RWPE1 (cell line): ENCODE measurements at regions not wholly inside any gene's neighbourhood (a gene's known extent, or its start where the extent isn't known, plus 50 kb on each side); places are given as distances from the start of the nearest gene placed in this dataset.

Experiments
- CTCF ChIA-PET: fragments of 350-600 bp; sonication (Branson Sonifier 250); formaldehyde crosslinking; extraction: SDS; loops from one replicate; lab custom pipeline; 2021; lab: Yijun Ruan, JAX
- POLR2A ChIA-PET: fragments of 400-600 bp; formaldehyde crosslinking; extraction: SDS; loops from one replicate; lab custom pipeline; 2020; ENCODE audit warnings: antibody characterized with exemption; ENCODE audit not compliant: low non-redundant PET; lab: Yijun Ruan, JAX
- DNase-seq: peaks from one replicate; pipeline ENCODE4 v3.0.0; 2012; ENCODE audit warnings: low spot score
- H3K27ac ChIP-seq: fragments of 450-650 bp; 2 replicates; pipeline ENCODE4 v1.5.1; 2017
- TF ChIP-seq, protein P1 (sequence below): fragments of 450-650 bp; conservative IDR thresholded peaks from 2 replicates; pipeline ENCODE4 v1.5.1; 2017; ENCODE audit warnings: low read depth, mild to moderate bottlenecking

DNA sequence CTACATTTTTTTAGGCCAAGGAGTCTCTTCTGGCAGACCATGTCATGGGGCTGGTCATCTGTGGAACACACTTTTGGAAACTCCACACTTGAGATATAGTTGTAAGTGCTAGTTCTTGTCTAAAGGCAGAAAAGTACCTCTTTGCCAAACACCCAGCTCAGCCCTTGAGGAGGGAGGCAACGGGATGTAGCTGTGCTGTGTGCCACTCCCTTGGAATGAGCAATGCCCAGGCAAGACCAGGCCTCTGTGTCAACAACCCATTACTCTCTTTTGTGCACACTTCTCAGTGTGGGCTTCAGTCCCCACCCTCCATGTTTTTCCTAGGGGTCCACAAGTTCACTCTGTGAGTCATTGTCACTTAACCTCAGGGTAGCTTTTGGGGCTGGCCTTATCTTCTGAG lies 528.3 kb upstream of the CFAP20DC start:
- CTCF ChIA-PET = interaction anchor here (0.6 to 1.4 kb wide), 2 partner anchors 21 to 280 kb away, joined by 4 to 5 read pairs; no protein-coding TSS in a partner anchor
- POLR2A ChIA-PET = no interaction called here
- peak overlapping the region; percentile 52 for H3K27ac ChIP-seq
- no peak for DNase-seq
- TF ChIP-seq, protein P1, sequence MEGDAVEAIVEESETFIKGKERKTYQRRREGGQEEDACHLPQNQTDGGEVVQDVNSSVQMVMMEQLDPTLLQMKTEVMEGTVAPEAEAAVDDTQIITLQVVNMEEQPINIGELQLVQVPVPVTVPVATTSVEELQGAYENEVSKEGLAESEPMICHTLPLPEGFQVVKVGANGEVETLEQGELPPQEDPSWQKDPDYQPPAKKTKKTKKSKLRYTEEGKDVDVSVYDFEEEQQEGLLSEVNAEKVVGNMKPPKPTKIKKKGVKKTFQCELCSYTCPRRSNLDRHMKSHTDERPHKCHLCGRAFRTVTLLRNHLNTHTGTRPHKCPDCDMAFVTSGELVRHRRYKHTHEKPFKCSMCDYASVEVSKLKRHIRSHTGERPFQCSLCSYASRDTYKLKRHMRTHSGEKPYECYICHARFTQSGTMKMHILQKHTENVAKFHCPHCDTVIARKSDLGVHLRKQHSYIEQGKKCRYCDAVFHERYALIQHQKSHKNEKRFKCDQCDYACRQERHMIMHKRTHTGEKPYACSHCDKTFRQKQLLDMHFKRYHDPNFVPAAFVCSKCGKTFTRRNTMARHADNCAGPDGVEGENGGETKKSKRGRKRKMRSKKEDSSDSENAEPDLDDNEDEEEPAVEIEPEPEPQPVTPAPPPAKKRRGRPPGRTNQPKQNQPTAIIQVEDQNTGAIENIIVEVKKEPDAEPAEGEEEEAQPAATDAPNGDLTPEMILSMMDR = no peak

DNA sequence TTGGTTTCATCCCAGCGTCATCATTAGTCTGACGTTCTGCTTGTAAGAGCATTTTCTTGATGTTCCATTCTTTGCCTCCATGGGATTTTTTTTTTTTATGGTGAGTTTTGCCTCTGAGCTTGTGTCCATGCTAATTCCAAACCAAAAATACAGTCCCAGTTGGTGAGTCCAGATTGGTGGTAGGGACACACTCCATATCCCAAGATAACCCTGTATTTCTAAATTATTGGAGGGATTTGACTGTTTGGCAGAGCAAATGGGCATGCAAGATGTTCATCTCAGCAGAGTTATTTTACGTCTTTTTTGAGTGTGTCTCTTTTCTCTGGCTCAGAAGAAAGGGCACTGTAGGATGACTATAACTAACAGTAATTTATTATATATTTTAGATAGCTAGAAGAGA lies 526.8 kb upstream of the CFAP20DC start:
- no peak for DNase-seq
- TF ChIP-seq, protein P1 = no peak
- ChIA-PET POLR2A (interaction anchor here (0.6 kb wide), 1 partner anchor 979 kb away, joined by 3 read pairs; no protein-coding TSS in a partner anchor), CTCF (interaction anchor here (1.0 kb wide), 1 partner anchor 236 kb away, joined by 3 read pairs; no protein-coding TSS in a partner anchor)
- no peak overlapping the region for H3K27ac ChIP-seq

DNA sequence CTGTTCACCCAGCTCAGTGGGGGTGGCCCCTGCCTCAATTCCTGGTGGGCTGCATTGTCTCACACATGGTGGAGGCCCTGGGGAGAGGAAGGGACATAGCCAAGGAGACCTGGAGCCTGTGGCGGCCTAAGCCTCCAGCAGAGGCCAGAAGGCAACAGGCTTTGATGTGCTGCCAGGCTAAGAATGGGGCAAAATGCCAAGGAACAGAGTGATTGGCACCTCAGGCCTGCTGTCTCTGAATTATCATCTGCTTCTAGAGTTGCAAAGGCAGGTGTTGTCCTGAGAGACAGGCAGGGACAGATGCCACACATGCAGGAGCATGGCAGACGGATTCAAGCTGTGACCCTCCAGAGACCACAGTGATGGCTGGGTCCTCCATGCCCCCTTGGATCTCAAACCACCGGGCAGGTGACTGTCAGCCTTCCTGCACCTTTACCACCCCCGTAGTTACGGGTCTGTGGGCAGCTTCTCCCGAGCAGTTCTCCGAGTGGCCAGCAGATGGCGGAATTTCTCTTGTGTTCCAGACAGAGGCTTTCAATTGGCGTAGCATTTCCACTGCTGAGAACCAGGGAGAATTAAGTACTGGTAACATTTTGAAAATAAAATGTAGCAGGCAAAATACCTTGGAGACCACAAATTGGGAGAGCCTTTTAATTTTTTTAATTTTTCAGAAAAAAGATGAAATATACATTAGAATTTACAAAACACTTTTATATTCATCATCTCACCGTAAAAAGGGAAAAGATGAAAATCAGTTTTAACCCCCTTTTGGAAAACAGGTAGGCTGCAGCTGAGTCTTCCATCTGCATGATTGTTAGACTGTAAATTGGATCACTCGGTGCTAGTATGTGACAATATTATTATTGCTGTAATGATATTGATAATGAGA lies 525.5 kb upstream of the CFAP20DC start:
- TF ChIP-seq, protein P1 = peak; percentile 94
- CTCF ChIA-PET = interaction anchor here (0.6 to 1.6 kb wide), 13 partner anchors 9 to 1911 kb away, joined by 3 to 11 read pairs (median 3); no protein-coding TSS in a partner anchor
- POLR2A ChIA-PET = no interaction called here
- peak; percentile 64 for DNase-seq
- peak overlapping the region; percentile 56 for H3K27ac ChIP-seq

DNA sequence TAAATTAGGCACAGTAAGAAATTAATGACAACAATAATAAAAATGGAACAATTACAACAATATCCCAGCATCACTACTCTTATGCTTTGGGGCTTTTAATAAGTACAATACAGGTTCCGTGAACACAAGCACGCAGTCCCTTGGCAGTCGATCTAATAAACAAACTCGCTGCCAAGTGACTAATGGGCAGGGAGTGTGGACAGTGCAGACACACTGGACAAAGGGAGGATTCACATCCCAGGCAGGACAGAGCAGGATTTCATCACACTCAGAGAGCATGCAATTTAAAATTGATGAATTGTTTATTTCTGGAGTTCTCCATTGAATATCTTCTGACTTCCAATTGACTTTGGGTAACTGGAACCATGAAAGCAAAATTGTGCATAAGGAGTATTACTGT lies 524.1 kb upstream of the CFAP20DC start:
- H3K27ac ChIP-seq = no peak overlapping the region
- DNase-seq = peak; percentile 13
- TF ChIP-seq, protein P1 = no peak
- ChIA-PET CTCF (no interaction called here), POLR2A (no interaction called here)

DNA sequence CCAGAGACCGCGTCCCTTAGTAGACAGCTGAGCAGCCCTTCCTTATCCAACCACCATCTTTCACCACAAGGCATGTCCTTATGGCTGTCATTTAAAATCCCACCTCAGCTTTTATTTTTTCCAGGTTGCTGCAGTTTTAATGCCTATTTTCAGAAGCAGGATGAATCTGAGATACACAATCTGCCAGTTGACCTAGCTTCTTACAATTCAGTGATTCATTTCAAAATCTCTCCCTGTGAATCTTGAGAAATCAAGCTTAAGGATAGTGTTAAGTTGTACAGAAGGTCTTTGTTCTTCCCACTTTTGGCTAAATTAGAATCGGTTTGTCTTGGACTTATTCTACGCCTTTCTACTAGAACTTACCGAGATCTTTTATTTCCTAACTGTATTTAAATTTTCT lies 522.3 kb upstream of the CFAP20DC start:
- H3K27ac ChIP-seq = no peak overlapping the region
- POLR2A ChIA-PET = no interaction called here
- TF ChIP-seq, protein P1 = no peak
- no peak for DNase-seq
- CTCF ChIA-PET = no interaction called here

DNA sequence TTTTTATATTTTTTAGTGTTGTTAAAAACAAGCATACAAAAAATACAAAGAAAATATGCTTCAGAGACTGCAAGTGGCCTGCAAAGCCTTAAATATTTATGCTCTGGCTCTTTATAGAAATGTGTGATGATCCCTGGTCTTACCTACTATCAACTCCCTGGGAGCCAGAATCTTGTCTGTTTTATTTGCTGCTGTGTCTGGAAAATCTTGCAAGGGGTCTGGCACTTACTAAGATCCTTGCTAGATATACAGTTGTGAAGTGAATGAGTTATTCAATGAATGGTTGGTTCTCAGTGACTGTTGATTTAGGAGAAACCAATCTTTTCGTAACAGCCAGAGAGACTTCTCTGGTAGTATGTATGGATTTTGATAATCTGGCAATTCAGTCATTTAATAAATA lies 521.0 kb upstream of the CFAP20DC start:
- H3K27ac ChIP-seq = no peak overlapping the region
- TF ChIP-seq, protein P1 = no peak
- CTCF ChIA-PET = no interaction called here
- DNase-seq = no peak
- POLR2A ChIA-PET = no interaction called here
